Suppressor macrophage treated with lipopolysaccharide for 4 hours (primary cell): ENCODE measurements at regions not wholly inside any gene's neighbourhood (a gene's known extent, or its start where the extent isn't known, plus 50 kb on each side); places are given as distances from the start of the nearest gene placed in this dataset.

Experiments used
- DNase-seq: peaks from one replicate; pipeline ENCODE4 v3.0.0-alpha.2; 2020

GRCh38 chr6:94510877-94511276 lies 1066.5 kb upstream of the MANEA start:
- DNase-seq = no peak

- no peak for DNase-seq
These were observed 1075.8 kb upstream of the MANEA start for GRCh38 chr6:94501516-94501915.

GRCh38 chr6:94498099-94498498 lies 1078.7 kb upstream of the EPHA7 start:
- DNase-seq = no peak

- no peak for DNase-seq
These were observed 1075.1 kb upstream of the EPHA7 start for GRCh38 chr6:94494500-94494899.

GRCh38 chr6:94487371-94487770 lies 1068.0 kb upstream of the EPHA7 start:
- DNase-seq = no peak

GRCh38 chr6:94478133-94479005 lies 1059.0 kb upstream of the EPHA7 start:
- no peak for DNase-seq

DNA sequence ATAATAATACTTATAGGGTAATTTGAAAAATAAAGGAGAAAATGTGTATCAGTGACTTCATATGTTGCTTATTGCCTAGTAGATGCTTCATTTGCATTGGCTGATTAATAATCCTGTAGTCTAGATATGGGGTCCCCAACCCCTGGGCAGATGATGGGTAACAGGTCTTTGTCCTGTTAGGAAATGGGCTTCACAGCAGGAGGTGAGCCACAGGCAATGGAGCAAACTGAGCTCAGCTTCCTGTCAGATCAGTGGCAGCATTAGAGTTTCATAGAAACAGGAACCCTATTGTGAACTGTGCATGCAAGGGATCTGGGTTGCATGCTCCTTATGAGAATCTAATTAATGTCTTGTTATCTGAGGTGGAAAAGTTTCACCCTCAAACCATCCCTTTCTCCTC lies 1049.5 kb upstream of the EPHA7 start:
- no peak for DNase-seq

DNA sequence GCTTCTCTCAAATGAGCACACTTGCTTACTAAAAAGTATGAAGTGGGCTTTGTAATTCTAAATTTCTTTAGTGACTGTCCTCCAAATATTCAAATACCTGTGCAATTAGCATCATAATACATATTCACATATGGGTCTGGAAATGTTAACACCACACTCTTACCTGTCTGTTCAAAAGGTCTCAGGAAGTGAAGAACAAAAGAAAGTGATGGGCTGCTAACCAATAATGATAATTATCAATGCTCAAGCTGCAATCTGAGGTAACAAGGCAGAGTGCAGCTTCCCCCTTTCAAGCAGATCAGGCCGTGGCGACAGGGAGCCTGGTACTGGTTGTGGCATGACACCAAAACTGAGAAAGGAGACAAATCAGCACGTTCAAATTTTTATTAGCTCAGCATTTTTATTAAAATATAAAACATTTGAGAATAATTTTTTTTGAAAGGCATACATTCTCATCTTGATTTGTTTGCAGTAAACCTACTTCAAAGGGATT lies 1044.7 kb upstream of the EPHA7 start:
- DNase-seq = no peak

- DNase-seq = no peak
These were observed 1043.9 kb upstream of the EPHA7 start for GRCh38 chr6:94463306-94463705.

- no peak for DNase-seq
These were observed 1042.9 kb upstream of the EPHA7 start for GRCh38 chr6:94462231-94462630.

GRCh38 chr6:94456266-94456665 lies 1036.9 kb upstream of the EPHA7 start:
- DNase-seq = no peak

GRCh38 chr6:94454231-94454630 lies 1034.9 kb upstream of the EPHA7 start:
- DNase-seq = no peak

GRCh38 chr6:94446120-94446519 lies 1026.8 kb upstream of the EPHA7 start:
- no peak for DNase-seq

DNA sequence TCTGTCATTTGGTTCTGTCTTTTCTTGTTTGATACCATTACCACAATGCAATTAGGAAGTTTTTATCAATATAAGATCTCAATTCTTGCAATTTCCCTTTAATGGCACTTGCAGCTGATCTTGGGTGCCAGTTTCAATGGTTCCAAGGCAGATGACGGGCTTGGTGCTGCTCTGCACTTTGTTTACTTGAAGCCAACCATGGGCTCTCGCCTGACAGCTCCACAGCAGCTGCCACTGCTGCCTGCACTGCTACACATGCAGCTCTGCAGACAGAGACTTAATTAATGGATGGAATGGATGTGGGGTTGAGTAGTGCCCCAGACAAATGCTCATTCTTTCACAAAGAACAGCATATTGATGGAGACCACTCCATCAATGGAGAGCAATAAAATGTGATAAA lies 1024.3 kb upstream of the EPHA7 start:
- no peak for DNase-seq

DNA sequence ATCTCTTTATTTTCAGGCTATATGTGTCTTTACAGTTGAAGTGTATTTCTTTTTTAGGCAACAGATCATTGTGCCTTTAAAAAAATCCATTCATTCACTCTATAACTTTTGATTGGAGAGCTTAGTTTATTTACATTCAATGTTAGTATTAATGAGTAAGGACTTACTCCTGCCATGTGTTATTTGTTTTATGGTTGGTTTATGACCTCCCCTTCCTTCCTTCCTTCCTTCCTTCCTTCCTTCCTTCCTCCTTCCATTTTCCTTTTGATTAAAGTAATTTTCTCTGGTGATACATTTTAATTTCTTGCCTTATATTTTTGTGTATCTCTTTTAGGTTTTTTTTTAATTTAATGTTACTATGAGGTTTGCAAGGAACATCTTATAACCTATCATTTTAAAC lies 1005.3 kb upstream of the EPHA7 start:
- DNase-seq = no peak

DNA sequence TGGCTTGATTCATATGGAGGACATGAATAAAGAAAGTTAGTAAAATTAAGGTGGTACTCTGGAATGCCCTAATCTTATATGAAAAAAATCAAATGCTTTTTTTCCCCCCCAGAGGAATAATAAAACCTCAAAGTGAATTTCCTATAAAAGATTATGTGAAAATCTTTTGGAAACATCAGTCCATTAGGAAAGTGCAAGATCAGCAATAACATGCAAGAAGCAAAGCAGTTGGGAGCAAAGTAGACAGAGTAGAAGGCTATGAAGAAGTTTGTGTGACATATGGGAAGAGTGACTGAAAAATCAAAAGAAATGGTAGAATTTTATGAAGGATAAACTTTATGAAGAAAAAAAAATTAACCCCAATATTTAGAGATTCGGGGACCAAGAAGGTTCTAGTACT lies 998.0 kb upstream of the EPHA7 start:
- no peak for DNase-seq

DNA sequence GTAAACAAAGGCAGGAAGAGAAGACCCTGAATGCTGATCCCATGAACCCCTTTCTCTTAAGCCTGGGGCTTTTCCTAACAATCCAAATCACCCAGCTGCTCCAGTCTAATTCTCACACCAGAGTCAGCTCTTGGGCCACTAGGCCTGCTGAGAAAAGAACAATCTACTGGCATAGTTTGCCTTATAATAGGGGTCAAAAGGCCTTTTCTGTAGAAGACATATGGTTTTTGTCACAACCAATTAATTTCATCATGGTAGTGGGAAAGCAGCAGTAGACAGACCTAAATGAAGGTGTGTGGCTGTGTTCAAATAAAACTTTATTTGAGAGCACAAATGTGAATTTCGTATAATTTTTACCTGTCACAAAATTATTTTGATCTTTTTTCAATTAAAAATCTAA lies 994.7 kb upstream of the EPHA7 start:
- no peak for DNase-seq

GRCh38 chr6:94401311-94401710 lies 982.0 kb upstream of the EPHA7 start:
- no peak for DNase-seq

GRCh38 chr6:94394822-94395221 lies 975.5 kb upstream of the EPHA7 start:
- DNase-seq = no peak

GRCh38 chr6:94389218-94389617 lies 969.9 kb upstream of the EPHA7 start:
- DNase-seq = no peak

- DNase-seq = no peak
These were observed 958.5 kb upstream of the EPHA7 start for GRCh38 chr6:94377835-94378234.

DNA sequence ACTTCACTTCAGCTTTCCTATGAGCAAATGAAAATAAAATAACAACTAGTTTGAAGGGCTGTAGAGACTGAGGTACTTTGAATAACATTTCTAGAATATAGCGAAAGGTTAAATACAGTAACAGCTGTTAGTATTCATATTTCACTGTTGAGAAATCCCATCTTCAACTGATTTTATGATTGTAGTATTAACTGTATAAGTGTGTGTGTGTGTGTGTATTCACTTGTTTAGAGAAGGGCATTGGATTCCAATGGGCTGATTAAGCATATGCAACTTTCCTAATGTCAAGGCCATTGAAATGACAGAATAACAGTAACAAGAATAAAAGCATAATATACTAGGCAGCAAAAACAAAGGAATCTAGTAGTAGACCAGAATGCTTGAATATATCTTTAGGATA lies 957.5 kb upstream of the EPHA7 start:
- DNase-seq = no peak

- no peak for DNase-seq
These were observed 952.9 kb upstream of the EPHA7 start for GRCh38 chr6:94372229-94372628.

GRCh38 chr6:94367316-94367715 lies 948.0 kb upstream of the EPHA7 start:
- DNase-seq = no peak
